ENCODE measurements at regions not wholly inside any gene's neighbourhood (a gene's known extent, or its start where the extent isn't known, plus 50 kb on each side); places are given as distances from the start of the nearest gene placed in this dataset.

DNA sequence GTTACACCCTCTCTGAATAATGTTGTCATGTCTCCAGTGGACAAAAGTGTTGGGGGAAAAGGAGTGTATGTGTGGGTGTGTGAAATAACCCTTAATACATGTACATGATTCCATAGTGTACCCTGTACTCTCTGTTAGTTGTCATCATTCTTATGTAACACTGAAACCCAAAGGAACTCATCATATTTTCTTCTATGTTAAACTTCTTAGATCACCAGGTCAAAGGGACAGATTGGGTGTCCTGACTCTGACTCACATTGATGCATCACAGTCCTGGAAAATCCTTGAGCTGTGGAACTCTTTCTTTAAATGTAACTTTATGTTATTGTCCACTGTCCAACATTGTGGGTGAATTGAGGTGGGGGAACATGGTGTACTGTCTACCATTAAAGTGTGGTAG lies 350.5 kb downstream of the DHX35 start:
- FAIRE-seq: no peak

DNA sequence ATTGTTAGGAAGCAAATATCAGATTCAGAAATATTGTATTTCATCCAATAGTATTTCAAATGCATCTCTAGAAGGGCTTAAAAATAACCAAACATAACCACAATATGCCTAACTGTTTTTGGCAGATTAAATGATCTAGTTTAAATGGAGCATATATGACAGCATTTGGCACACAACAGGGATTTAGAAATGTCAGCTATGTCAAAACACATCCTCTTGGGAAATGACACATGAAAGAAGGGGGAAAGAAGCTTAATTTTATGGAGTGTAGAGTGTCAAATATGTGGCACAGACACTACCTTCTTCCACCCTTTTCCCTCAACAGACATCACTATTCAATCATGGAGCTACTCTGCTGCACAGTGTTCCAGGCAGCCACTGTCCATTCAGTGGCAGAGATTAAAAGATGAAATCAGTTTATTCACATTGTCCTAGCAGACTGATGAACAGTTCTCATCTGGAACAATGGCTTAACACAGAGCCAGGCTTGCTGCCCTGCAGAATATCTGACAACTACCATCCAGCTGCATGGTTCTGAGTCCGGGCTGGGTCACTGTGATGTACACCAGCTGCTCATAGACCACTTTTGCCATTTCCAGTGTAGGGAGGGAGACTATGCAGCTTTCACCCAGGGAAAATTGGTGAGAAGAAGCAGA lies 349.8 kb downstream of the DHX35 start:
- H3K27ac ChIP-seq (ENCODE audit: low read depth in 2 of 2, low read length in 2 of 2): no peak overlapping the region
- FAIRE-seq: no peak
- intact Hi-C loops (cut with DNase I): no loop called here
- H3K9me3 ChIP-seq (ENCODE audit: control insufficient read depth in 2 of 3, insufficient read depth in 1 of 3, low read length in 3 of 3): no peaks in the 10 kb centered on the region
- DNase-seq: no peak
- no peaks in the 10 kb centered on the region for H3K27me3 ChIP-seq (ENCODE audit: control insufficient read depth, insufficient read depth, low read length)
- H3K4me3 ChIP-seq (ENCODE audit: low read length in 3 of 3): no peak overlapping the region
- TF ChIP-seq, protein P1, sequence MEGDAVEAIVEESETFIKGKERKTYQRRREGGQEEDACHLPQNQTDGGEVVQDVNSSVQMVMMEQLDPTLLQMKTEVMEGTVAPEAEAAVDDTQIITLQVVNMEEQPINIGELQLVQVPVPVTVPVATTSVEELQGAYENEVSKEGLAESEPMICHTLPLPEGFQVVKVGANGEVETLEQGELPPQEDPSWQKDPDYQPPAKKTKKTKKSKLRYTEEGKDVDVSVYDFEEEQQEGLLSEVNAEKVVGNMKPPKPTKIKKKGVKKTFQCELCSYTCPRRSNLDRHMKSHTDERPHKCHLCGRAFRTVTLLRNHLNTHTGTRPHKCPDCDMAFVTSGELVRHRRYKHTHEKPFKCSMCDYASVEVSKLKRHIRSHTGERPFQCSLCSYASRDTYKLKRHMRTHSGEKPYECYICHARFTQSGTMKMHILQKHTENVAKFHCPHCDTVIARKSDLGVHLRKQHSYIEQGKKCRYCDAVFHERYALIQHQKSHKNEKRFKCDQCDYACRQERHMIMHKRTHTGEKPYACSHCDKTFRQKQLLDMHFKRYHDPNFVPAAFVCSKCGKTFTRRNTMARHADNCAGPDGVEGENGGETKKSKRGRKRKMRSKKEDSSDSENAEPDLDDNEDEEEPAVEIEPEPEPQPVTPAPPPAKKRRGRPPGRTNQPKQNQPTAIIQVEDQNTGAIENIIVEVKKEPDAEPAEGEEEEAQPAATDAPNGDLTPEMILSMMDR (IDR thresholded peaks at IDR 0.05; ENCODE audit: borderline replicate concordance, extremely low read depth, insufficient read depth): no peak
- no peaks in the 10 kb centered on the region for H3K36me3 ChIP-seq (ENCODE audit: control insufficient read depth in 2 of 3, insufficient read depth in 3 of 3, low read length in 3 of 3)
- no peak overlapping the region for H3K9ac ChIP-seq (ENCODE audit: low read length in 3 of 3)
- H3K4me1 ChIP-seq (ENCODE audit: control insufficient read depth in 2 of 3, insufficient read depth in 2 of 3, low read depth in 1 of 3, low read length in 3 of 3): no peaks in the 10 kb centered on the region

More for the DNA sequence above, 350.5 kb downstream of the DHX35 start:
- no peak for DNase-seq
- Histone ChIP-seq H3K4me1 (ENCODE audit: control insufficient read depth in 2 of 3, insufficient read depth in 2 of 3, low read depth in 1 of 3, low read length in 3 of 3) (no peaks in the 10 kb centered on the region), H3K9me3 (ENCODE audit: control insufficient read depth in 2 of 3, insufficient read depth in 1 of 3, low read length in 3 of 3) (no peaks in the 10 kb centered on the region), H3K27ac (ENCODE audit: low read depth in 2 of 2, low read length in 2 of 2) (no peak overlapping the region), H3K9ac (ENCODE audit: low read length in 3 of 3) (no peak overlapping the region), H3K27me3 (ENCODE audit: control insufficient read depth, insufficient read depth, low read length) (no peaks in the 10 kb centered on the region), H3K4me3 (ENCODE audit: low read length in 3 of 3) (no peak overlapping the region), H3K36me3 (ENCODE audit: control insufficient read depth in 2 of 3, insufficient read depth in 3 of 3, low read length in 3 of 3) (no peaks in the 10 kb centered on the region)
- TF ChIP-seq, protein P1 (IDR thresholded peaks at IDR 0.05; ENCODE audit: borderline replicate concordance, extremely low read depth, insufficient read depth): no peak
- intact Hi-C loops (cut with DNase I): no loop called here

DNA sequence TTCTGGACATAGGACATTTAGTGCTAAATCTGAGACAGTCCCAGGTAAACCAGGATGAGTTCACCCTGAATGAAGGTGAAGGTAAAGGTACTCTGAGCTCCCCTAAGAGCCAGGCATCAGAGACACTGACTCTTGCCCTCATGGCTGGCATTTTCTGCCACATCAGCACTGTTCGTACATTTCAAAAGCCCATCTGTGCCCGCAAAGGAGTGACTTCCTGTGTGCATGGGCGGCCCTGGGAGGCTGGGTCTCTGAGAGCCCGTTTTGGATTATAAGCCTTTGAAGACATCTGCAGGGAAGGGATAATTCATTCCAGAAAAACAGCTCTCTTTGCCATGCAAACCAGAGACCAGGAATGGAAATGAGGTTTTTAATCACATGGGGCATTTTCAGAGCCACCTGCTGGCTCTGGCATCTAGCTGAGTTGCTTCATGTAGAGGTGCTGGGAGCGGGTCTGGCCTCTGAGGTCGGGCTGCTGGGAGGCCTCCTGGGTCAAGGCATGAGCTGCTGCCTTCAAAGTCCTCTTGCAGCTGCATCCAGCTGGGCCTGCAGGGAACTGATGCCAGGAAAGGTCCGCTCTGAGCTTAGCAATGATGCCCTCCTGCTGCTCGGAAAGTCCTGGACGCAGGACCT lies 348.3 kb downstream of the DHX35 start:
- no peak overlapping the region for H3K27ac ChIP-seq (ENCODE audit: low read depth in 2 of 2, low read length in 2 of 2)
- no peaks in the 10 kb centered on the region for H3K9me3 ChIP-seq (ENCODE audit: control insufficient read depth in 2 of 3, insufficient read depth in 1 of 3, low read length in 3 of 3)
- intact Hi-C loops (cut with DNase I): no loop called here
- no peaks in the 10 kb centered on the region for H3K27me3 ChIP-seq (ENCODE audit: control insufficient read depth, insufficient read depth, low read length)
- TF ChIP-seq, protein P1 (IDR thresholded peaks at IDR 0.05; ENCODE audit: borderline replicate concordance, extremely low read depth, insufficient read depth): no peak
- DNase-seq: peak in 1 of 5 donors; percentile 7
- FAIRE-seq: no peak
- no peak overlapping the region for H3K4me3 ChIP-seq (ENCODE audit: low read length in 3 of 3)
- no peak overlapping the region for H3K9ac ChIP-seq (ENCODE audit: low read length in 3 of 3)
- no peaks in the 10 kb centered on the region for H3K36me3 ChIP-seq (ENCODE audit: control insufficient read depth in 2 of 3, insufficient read depth in 3 of 3, low read length in 3 of 3)
- no peaks in the 10 kb centered on the region for H3K4me1 ChIP-seq (ENCODE audit: control insufficient read depth in 2 of 3, insufficient read depth in 2 of 3, low read depth in 1 of 3, low read length in 3 of 3)

Data from kidney (tissue), 13 donors.